ENCODE measurements at regions not wholly inside any gene's neighbourhood (a gene's known extent, or its start where the extent isn't known, plus 50 kb on each side); places are given as distances from the start of the nearest gene placed in this dataset.

DNA sequence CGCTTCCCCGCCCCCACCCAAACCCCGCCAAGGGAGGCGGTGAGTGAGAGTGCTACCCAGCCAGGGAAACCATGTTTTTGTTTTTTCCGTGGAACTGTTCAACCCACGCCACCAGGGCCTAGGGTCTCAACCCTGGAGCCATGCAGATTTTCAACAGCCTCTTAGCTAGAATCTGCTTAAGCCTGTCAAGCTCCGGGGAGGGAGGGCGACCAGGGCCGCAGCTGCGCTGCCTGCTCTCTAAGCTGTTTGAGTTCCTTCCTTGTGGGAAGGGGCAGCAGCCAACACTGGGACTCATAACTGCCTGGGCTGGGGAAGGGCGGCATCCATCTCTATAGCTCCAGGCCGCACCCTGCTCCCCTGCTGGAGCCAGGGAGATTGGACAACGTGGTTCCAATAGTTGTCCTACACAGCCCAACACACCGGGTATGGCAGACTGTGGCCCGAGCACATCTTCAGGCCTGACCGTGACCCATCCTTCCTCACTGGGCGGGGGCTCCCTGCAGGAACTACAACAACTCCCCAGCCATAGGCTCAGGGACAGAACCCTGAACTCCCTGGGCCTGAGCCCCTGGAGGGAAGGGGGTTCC, 1065.7 kb upstream of the MANEA start:
- DNase-seq, result no peak

DNA sequence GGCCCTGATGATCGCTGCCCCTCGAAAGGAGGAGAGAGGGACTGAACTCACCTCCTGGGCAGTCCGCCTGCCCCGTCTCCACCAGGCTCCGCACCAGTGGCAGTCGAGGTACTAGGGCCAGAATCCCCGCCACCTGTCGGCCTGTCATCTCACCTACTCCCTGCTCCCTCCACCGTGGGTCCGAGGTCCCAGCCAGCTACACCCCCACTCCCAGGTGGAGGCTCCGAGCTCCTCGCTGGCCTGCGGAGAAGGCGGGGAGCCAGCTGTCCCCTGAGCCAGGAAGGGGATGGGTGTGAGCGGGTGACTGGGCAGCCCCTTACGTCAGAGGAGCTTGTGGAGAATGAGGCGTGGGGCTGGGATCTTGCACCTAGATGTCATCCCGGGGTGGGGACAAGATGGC, 1066.5 kb upstream of the MANEA start:
- DNase-seq, result no peak

DNA sequence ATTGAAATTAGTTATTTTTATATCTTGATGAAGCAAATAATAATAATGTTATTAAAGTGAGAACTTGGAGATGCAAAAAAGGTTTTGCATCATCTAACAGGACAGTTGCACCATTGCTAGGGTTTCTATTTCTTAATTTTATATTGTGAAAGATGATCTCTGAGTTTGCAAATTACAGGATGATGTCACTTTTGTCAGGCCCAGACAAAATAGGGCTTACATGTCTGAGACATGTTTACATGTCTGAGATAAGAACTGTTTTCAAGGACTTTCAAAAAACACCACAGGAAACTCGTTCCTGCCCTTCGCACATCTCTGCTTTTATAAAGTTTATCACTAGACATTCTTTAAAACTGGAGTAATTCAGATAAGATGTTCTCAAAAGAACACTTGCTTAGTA, 1075.8 kb upstream of the MANEA start:
- no peak for DNase-seq

DNA sequence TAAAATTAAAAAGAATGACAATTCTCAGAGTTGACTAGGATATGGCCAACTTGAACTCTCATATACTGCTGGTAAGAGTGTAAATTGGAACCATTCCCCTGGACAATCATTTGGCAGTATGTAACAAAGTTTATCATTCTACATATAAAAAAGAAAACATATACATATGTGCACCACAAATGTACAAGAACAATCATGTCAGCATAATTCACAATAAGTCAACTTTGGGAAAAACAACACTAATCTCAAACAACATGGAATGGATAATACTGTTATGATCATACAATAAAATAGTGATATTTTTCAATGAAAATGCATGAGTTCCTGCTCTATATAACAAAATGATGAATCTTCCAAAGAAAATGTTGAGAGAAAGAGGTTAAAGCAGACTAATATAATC, 1078.7 kb upstream of the EPHA7 start:
- DNase-seq, result no peak

DNA sequence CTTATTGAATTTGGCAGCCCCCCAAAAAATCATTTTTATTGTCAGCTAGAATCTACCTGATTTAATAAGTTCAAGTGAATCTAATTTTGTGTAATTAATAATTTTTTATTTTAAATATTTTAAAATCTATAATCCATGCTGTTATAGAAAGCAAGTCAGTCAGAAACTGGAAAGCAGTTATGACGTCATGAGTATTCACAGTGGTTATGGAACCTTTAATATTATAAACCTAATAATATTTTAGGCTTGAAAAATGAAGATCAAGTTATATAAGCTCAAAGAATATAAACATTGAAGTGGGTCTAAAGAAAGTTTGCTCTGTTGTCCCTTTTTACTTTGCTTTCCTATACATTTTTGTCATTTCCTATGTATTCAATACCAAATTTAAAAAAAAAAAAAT, 1075.1 kb upstream of the EPHA7 start:
- no peak for DNase-seq

DNA sequence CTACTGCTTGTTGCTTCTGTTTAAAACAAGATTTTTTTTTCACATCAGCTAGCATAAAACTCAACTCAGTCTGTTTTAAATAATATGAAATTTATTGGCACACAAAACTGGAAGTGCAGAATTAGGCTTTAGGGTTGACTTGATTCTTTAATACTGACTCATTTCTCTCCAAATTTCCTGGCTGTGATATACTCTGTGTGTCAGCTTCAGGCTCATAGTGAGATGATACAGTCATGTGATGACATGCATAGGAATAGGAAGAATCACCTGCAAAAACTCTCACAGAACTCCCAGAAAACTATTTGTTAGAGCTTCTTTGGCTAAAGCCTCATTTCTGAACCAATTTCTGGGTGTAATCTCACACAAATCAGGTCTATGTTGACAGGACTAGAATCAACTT, 1068.0 kb upstream of the EPHA7 start:
- no peak for DNase-seq

DNA sequence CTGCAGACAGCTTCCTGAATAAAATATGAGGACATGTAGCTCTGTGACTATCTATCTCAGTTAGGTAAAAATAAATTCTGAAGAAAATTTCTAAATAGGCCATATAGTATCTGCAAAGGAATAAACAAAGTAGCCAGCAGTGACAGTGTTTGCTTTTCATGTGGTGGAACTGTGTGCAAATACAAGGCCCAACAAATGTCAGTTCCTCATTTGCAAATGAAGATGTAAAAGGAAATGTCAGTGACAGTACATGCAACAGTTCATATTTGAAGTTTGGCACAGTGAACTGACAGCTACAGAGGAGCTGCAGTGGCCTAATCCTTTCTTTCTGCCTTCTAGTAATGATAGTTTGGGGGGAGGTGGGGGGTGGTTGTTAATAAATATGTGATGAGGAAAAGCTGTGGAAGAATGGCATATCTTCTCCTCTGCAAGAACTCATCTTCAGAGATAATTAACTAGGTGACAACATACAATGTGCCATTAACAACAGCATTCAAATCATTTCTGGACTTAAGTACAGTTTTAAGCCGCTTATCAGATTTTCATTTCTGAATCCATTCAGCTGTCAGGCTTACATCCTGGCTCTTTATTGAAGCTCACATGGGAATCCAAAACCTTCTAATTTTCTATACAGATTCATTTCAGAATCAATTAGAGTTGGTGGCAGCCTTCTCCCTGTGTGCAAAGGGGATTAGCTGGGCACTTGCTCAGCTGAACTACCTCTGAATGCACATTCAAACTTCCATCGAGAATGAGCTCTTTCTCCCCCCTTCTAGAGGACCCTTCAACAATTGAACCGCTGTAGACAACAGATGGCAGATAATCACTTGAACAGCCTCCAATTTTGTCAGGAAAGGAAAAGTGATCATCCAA, 1059.0 kb upstream of the EPHA7 start:
- no peak for DNase-seq

DNA sequence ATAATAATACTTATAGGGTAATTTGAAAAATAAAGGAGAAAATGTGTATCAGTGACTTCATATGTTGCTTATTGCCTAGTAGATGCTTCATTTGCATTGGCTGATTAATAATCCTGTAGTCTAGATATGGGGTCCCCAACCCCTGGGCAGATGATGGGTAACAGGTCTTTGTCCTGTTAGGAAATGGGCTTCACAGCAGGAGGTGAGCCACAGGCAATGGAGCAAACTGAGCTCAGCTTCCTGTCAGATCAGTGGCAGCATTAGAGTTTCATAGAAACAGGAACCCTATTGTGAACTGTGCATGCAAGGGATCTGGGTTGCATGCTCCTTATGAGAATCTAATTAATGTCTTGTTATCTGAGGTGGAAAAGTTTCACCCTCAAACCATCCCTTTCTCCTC, 1049.5 kb upstream of the EPHA7 start:
- no peak for DNase-seq

DNA sequence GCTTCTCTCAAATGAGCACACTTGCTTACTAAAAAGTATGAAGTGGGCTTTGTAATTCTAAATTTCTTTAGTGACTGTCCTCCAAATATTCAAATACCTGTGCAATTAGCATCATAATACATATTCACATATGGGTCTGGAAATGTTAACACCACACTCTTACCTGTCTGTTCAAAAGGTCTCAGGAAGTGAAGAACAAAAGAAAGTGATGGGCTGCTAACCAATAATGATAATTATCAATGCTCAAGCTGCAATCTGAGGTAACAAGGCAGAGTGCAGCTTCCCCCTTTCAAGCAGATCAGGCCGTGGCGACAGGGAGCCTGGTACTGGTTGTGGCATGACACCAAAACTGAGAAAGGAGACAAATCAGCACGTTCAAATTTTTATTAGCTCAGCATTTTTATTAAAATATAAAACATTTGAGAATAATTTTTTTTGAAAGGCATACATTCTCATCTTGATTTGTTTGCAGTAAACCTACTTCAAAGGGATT, 1044.7 kb upstream of the EPHA7 start:
- no peak for DNase-seq

DNA sequence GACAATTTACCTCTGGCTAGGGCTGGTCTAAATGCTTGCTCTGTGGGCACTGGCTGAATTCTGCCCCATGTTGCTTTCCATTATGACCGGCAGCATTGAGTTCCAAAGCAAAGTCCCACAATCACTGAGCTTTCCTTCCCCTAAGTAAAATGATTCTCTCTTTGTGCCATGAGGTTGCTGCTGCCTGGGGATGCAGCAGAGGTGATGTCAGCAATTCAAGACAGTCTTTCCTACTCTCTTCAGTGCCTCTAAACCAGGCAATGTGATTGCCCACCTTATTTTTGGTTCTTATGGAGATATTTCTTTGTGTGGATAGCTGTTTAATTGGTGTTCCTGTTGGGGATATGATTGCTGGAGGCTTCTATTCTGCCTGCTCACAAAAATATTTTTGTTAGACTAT, 1043.9 kb upstream of the EPHA7 start:
- no peak for DNase-seq

DNA sequence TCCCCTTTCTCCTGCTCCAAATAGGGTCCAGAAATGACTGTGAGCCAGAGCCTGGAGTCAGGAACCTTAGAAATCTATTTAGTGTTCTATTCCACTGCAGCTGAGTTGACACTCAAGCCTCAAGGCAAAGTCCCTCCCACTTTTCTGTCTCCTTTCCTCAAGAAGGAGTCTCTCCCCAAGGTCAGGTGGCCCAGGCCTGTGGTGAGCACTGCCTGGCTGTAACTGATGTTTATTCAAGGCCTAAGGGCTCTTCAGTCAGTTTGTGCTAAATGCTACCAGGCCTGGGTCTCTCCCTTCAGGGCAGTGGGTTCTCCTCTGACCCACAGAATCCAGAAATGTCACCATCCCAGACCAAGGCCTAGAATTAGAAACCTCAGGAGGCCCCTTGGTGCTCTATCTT, 1042.9 kb upstream of the EPHA7 start:
- no peak for DNase-seq

DNA sequence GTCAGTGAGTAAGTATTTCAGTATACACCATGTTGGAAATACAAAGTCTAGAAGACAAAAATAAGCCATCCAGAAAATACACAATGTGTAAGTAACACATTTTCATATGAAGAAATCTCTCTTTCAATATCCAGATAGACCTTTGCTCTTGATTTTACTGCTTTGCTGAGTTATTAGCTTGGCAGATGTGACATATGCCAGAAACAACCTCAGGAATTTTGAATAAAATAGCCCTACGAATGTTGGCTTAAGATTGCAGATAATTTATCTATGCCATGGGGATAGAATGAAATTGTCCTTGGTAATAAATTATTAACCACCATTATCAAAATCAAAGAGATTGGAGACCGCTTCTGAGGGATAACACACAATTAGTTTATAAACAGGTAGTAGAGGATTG, 1036.9 kb upstream of the EPHA7 start:
- no peak for DNase-seq

DNA sequence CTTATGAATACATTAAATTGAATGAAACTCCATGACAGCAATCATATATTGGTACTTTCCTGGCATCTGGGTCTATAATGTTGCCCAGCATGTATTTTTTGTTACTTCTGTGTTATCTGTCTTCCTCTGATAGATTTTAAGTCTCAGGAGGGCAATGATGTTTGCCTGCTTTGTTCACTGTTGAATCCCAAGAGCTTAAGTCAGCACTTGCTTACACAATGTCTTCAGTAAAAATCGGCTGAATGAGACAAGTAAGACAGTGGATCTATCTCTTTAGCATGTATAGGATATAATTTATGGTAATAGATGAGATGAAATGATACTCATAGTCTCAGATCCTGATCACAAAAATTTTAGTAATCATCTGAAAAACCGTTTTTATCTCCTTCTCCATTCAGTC, 1034.9 kb upstream of the EPHA7 start:
- DNase-seq, result no peak

DNA sequence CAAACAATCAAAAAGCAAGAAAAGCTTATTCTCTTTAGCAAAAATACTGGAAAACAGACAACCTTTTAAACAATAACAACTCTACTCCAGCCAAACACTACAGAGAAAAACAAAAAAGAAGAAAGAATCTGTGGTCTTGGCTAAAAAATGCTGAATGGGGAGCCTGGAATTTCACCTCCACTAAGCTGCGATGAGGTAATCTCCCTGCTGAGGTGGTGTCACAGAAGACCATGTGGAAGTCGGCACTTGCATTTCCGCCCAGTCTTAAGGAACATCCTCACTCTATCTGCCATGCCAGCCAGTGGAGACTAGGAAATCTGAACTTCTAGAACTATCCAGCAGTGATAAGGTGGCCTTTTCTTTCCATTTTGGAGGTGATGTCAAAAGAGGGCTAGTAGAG, 1026.8 kb upstream of the EPHA7 start:
- DNase-seq, result no peak

DNA sequence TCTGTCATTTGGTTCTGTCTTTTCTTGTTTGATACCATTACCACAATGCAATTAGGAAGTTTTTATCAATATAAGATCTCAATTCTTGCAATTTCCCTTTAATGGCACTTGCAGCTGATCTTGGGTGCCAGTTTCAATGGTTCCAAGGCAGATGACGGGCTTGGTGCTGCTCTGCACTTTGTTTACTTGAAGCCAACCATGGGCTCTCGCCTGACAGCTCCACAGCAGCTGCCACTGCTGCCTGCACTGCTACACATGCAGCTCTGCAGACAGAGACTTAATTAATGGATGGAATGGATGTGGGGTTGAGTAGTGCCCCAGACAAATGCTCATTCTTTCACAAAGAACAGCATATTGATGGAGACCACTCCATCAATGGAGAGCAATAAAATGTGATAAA, 1024.3 kb upstream of the EPHA7 start:
- no peak for DNase-seq

DNA sequence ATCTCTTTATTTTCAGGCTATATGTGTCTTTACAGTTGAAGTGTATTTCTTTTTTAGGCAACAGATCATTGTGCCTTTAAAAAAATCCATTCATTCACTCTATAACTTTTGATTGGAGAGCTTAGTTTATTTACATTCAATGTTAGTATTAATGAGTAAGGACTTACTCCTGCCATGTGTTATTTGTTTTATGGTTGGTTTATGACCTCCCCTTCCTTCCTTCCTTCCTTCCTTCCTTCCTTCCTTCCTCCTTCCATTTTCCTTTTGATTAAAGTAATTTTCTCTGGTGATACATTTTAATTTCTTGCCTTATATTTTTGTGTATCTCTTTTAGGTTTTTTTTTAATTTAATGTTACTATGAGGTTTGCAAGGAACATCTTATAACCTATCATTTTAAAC, 1005.3 kb upstream of the EPHA7 start:
- DNase-seq, result no peak

DNA sequence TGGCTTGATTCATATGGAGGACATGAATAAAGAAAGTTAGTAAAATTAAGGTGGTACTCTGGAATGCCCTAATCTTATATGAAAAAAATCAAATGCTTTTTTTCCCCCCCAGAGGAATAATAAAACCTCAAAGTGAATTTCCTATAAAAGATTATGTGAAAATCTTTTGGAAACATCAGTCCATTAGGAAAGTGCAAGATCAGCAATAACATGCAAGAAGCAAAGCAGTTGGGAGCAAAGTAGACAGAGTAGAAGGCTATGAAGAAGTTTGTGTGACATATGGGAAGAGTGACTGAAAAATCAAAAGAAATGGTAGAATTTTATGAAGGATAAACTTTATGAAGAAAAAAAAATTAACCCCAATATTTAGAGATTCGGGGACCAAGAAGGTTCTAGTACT, 998.0 kb upstream of the EPHA7 start:
- no peak for DNase-seq

DNA sequence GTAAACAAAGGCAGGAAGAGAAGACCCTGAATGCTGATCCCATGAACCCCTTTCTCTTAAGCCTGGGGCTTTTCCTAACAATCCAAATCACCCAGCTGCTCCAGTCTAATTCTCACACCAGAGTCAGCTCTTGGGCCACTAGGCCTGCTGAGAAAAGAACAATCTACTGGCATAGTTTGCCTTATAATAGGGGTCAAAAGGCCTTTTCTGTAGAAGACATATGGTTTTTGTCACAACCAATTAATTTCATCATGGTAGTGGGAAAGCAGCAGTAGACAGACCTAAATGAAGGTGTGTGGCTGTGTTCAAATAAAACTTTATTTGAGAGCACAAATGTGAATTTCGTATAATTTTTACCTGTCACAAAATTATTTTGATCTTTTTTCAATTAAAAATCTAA, 994.7 kb upstream of the EPHA7 start:
- no peak for DNase-seq

DNA sequence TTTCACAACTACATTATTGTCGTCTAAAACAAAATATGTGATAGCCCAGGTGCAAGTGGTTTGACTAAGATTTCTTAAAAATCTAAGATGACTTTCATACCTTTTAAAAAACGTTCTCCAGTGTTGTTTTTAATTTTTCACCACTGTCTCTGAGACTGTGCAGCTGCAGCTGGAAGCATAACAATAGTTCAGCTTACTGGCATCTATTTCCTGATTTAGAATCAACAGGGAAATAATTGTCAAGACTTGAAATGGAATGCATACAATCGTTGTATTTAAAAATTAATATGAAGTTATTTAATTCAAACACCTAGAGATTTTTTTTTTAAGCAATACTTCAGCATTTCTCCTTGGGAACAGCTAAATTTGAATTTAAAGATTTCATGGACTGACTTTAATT, 982.0 kb upstream of the EPHA7 start:
- no peak for DNase-seq

DNA sequence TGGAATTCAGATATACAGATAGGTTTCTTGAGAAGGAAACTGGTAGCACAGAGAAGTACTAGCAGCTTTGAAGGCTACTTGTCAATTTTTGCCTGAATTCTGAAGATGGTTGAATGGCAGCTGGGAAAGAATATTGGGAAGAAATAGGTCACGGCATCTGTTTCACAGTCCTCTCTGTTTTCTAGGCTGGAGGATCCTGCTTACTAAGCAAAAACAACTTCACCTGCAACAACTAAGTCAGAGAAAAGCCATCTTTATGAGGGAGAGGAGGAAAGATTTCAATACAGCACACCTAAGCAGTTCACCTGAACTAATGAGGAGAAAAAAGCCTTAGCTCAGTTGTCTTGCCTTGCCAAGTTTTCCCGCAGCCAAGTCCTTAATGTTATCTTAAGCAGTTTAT, 975.5 kb upstream of the EPHA7 start:
- no peak for DNase-seq

DNA sequence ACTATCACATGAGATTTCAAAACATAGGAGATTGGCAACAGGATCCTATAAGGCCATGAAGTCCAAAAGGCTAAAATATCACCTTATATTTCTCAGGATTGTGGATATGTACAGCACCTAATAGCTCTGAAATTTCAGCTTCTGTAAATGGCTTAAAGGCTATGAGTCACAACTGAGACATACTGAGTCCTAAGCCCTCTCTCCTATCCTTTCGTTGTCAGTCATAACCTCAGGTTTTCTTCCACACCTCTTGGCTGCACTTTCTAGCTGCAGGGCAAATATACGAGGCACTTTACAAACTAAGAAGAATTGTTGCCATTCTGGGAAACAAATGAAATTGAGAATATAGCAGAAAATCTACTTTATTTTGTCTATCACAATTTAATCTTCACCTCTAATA, 969.9 kb upstream of the EPHA7 start:
- no peak for DNase-seq

DNA sequence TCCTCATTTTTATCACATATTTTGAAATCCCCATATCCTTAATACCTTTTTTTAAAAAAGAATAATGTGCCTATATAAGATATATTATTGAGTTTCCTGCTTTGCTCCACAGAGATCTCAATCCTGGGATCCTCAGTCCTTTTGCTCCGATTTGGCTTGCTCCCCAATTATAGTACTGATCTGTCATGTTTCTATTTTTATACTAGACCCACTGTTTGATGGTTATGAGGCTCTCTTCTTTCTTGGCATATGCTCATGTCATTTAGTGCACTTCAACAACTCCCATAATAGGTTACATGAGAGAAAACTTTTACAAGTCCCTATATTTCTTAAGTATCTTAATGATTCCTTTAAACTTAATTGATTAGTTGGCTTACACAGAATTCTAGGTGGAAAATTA, 958.5 kb upstream of the EPHA7 start:
- no peak for DNase-seq

DNA sequence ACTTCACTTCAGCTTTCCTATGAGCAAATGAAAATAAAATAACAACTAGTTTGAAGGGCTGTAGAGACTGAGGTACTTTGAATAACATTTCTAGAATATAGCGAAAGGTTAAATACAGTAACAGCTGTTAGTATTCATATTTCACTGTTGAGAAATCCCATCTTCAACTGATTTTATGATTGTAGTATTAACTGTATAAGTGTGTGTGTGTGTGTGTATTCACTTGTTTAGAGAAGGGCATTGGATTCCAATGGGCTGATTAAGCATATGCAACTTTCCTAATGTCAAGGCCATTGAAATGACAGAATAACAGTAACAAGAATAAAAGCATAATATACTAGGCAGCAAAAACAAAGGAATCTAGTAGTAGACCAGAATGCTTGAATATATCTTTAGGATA, 957.5 kb upstream of the EPHA7 start:
- no peak for DNase-seq

DNA sequence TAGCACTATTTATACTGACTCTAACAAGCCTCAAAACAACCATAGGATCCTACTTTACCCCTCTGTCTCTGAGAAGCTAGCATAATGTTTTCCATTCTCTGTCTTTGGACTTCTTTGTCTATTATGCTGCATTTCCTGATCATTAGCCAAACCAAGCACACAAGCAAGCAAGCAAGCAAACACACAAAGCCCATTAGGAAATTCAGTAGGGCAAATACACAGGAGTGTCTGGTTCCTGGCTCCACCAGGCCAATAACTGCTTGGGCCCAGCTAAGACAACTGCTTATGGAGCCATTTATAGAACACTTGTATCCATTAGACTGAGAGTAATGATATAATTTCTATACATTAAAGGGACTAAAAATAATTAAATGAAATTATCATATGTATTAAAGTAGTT, 952.9 kb upstream of the EPHA7 start:
- DNase-seq, result no peak

DNA sequence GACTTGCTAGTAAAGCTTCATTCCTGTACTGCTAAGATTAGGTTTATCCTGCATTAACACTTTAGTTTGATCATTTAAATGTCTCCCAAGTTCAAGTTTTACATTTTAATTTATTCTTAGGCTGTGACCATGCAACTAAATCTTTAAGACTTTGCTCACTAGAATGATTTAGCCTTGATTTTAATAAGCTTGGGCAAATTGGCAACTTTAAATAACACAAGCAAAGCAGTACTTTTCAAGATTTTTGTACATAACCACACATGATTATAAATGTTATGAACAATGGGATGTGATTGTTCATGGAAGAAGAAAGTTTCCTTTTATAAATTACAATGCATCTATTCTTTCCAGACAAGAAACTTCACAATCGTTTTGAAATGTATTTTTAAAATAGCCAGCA, 948.0 kb upstream of the EPHA7 start:
- no peak for DNase-seq

Measured in cerebellar nuclear complex (tissue), 1 donor.